Neural cell (in vitro differentiated cells): ENCODE measurements at regions not wholly inside any gene's neighbourhood (a gene's known extent, or its start where the extent isn't known, plus 50 kb on each side); places are given as distances from the start of the nearest gene placed in this dataset.

Source experiments
- EP300 ChIP-seq: fragments of 450-650 bp; conservative IDR thresholded peaks from 2 replicates; pipeline ENCODE4 v1.6.1; 2014; ENCODE audit warnings: antibody characterized with exemption, mild to moderate bottlenecking, moderate library complexity; ENCODE audit not compliant: poor library complexity, severe bottlenecking
- EZH2 ChIP-seq: fragments of 200-600, 300-800 bp; shearing (Covaris generic), sonication (generic); IDR thresholded peaks from 2 replicates; pipeline ENCODE4 v1.6.1; 2014; ENCODE audit warnings: antibody characterized with exemption, low read length, borderline replicate concordance, mild to moderate bottlenecking; ENCODE audit not compliant: insufficient read depth, poor library complexity, severe bottlenecking
- POLR2AphosphoS5 ChIP-seq: IDR thresholded peaks from 2 replicates; pipeline ENCODE4 v1.6.1; 2012
- REST ChIP-seq: IDR thresholded peaks from 2 replicates; pipeline ENCODE4 v1.6.1; 2012; ENCODE audit warnings: borderline replicate concordance
- TF ChIP-seq, protein P1 (sequence below): fragments of 450-650 bp; IDR thresholded peaks from 2 replicates; pipeline ENCODE4 v1.5.1; 2014; ENCODE audit warnings: antibody characterized with exemption, mild to moderate bottlenecking, moderate library complexity; ENCODE audit not compliant: poor library complexity, severe bottlenecking

GRCh38 chr1:78298349-78298748 is 192.4 kb upstream of the PTGFR start:
- TF ChIP-seq POLR2AphosphoS5 (no peak), EP300 (no peak), EZH2 (no peak), REST (no peak)
- TF ChIP-seq, protein P1, sequence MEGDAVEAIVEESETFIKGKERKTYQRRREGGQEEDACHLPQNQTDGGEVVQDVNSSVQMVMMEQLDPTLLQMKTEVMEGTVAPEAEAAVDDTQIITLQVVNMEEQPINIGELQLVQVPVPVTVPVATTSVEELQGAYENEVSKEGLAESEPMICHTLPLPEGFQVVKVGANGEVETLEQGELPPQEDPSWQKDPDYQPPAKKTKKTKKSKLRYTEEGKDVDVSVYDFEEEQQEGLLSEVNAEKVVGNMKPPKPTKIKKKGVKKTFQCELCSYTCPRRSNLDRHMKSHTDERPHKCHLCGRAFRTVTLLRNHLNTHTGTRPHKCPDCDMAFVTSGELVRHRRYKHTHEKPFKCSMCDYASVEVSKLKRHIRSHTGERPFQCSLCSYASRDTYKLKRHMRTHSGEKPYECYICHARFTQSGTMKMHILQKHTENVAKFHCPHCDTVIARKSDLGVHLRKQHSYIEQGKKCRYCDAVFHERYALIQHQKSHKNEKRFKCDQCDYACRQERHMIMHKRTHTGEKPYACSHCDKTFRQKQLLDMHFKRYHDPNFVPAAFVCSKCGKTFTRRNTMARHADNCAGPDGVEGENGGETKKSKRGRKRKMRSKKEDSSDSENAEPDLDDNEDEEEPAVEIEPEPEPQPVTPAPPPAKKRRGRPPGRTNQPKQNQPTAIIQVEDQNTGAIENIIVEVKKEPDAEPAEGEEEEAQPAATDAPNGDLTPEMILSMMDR, result no peak
